GM23338 (cell line): ENCODE measurements at regions not wholly inside any gene's neighbourhood (a gene's known extent, or its start where the extent isn't known, plus 50 kb on each side); places are given as distances from the start of the nearest gene placed in this dataset.

ENCODE experiments used
- ATAC-seq: fragments of 200-7000 bp; cut with Tn5 transposase; 3 replicates; pipeline ENCODE4 v1.9.1; 2020
- DNase-seq: peaks from one replicate; pipeline ENCODE4 v3.0.0-alpha.2; 2015; ENCODE audit warnings: low spot score
- H2AFZ ChIP-seq: fragments of 200-600 bp; sonication (generic); 2 replicates; pipeline ENCODE4 v1.8.0; 2016; ENCODE audit warnings: antibody characterized with exemption, mild to moderate bottlenecking, moderate library complexity
- H3F3A ChIP-seq: fragments of 200-600 bp; sonication (generic); replicated peaks from 2 replicates; pipeline ENCODE4 v1.8.0; 2017; ENCODE audit warnings: antibody characterized with exemption, mixed run types, low read depth
- H3K27ac ChIP-seq: fragments of 200-600 bp; sonication (generic); 2 replicates; pipeline ENCODE4 v1.6.1; 2016; ENCODE audit warnings: low read depth
- H3K27me3 ChIP-seq: fragments of 200-600 bp; sonication (generic); 2 replicates; pipeline ENCODE4 v1.8.0; 2016; ENCODE audit warnings: mild to moderate bottlenecking, mixed run types, moderate library complexity; ENCODE audit not compliant: insufficient read depth
- H3K36me3 ChIP-seq: fragments of 200-600 bp; sonication (generic); 2 replicates; pipeline ENCODE4 v1.8.0; 2016; ENCODE audit warnings: mild to moderate bottlenecking; ENCODE audit not compliant: insufficient read depth
- H3K4me1 ChIP-seq: fragments of 200-600 bp; sonication (generic); 2 replicates; pipeline ENCODE4 v1.8.0; 2016; ENCODE audit warnings: mild to moderate bottlenecking, moderate library complexity; ENCODE audit not compliant: insufficient read depth
- H3K4me2 ChIP-seq: fragments of 200-600 bp; sonication (generic); 2 replicates; pipeline ENCODE4 v1.7.1; 2017; ENCODE audit warnings: mixed run types
- H3K4me3 ChIP-seq: fragments of 200-600 bp; sonication (generic); 2 replicates; pipeline ENCODE4 v1.6.1; 2016; ENCODE audit warnings: mixed run types
- H3K79me2 ChIP-seq: fragments of 200-600 bp; sonication (generic); replicated peaks from 2 replicates; pipeline ENCODE4 v1.8.0; 2017; ENCODE audit warnings: mild to moderate bottlenecking; ENCODE audit not compliant: insufficient read depth
- H3K9me2 ChIP-seq: fragments of 200-600 bp; sonication (generic); 2 replicates; pipeline ENCODE4 v1.8.0; 2017; ENCODE audit not compliant: insufficient read depth
- H4K20me1 ChIP-seq: fragments of 200-600 bp; sonication (generic); replicated peaks from 2 replicates; pipeline ENCODE4 v1.8.0; 2017; ENCODE audit warnings: mild to moderate bottlenecking; ENCODE audit not compliant: insufficient read depth
- H3K27ac Mint-ChIP-seq: 2 replicates; pipeline ENCODE4 v1.8.0; 2020; ENCODE audit warnings: inconsistent platforms, mild to moderate bottlenecking, moderate library complexity, mixed read lengths
- H3K27me3 Mint-ChIP-seq: 3 replicates; pipeline ENCODE4 v1.8.0; 2022; ENCODE audit warnings: low read depth, mild to moderate bottlenecking, moderate library complexity, mixed read lengths, inconsistent platforms; ENCODE audit not compliant: insufficient read depth, poor library complexity
- H3K36me3 Mint-ChIP-seq: 3 replicates; pipeline ENCODE4 v1.8.0; 2021; ENCODE audit warnings: low read depth, mild to moderate bottlenecking, inconsistent platforms, moderate library complexity, mixed read lengths
- H3K4me1 Mint-ChIP-seq: 3 replicates; pipeline ENCODE4 v1.8.0; 2020; ENCODE audit warnings: mild to moderate bottlenecking, inconsistent platforms, mixed read lengths
- H3K4me3 Mint-ChIP-seq: 3 replicates; pipeline ENCODE4 v1.8.0; 2021; ENCODE audit warnings: moderate library complexity, mild to moderate bottlenecking, inconsistent platforms, mixed read lengths
- H3K9me3 Mint-ChIP-seq: 3 replicates; pipeline ENCODE4 v1.8.0; 2020; ENCODE audit warnings: moderate library complexity, mild to moderate bottlenecking, inconsistent platforms, mixed read lengths
- CREB1 ChIP-seq: fragments of 250-450 bp; sonication (Bioruptor Pico); IDR thresholded peaks from 2 replicates; pipeline ENCODE4 v1.5.0; 2020; ENCODE audit warnings: low read depth, mild to moderate bottlenecking, moderate library complexity
- CTCF ChIP-seq, 2 experiments: fragments of 200-600 bp in 1 of 2; sonication (generic) in 1 of 2; conservative IDR thresholded peaks; 2 replicates each; pipeline versions ENCODE4 v1.5.1 to v1.6.1; 2016 to 2017; ENCODE audit warnings: antibody characterized with exemption in 2 of 2, low read depth in 2 of 2, mild to moderate bottlenecking in 2 of 2, moderate library complexity in 1 of 2
- EZH2phosphoT487 ChIP-seq: fragments of 200-600 bp; sonication (generic); IDR thresholded peaks from one replicate; pipeline ENCODE4 v1.8.1; 2018; ENCODE audit warnings: antibody characterized with exemption; ENCODE audit not compliant: unreplicated experiment
- JUNB ChIP-seq: IDR thresholded peaks from one replicate; pipeline ENCODE4 v1.6.1; 2016; ENCODE audit warnings: antibody characterized with exemption; ENCODE audit not compliant: unreplicated experiment
- NANOG ChIP-seq: IDR thresholded peaks from 2 replicates; pipeline ENCODE4 v1.6.1; 2016; ENCODE audit warnings: antibody characterized with exemption, borderline replicate concordance
- POLR2AphosphoS5 ChIP-seq: IDR thresholded peaks from 2 replicates; pipeline ENCODE4 v1.6.1; 2016; ENCODE audit warnings: antibody characterized with exemption, low read depth
- REST ChIP-seq: IDR thresholded peaks from one replicate; pipeline ENCODE4 v1.6.1; 2018; ENCODE audit warnings: antibody characterized with exemption; ENCODE audit not compliant: unreplicated experiment
- STAT1 ChIP-seq: IDR thresholded peaks from one replicate; pipeline ENCODE4 v1.6.1; 2016; ENCODE audit warnings: antibody characterized with exemption; ENCODE audit not compliant: unreplicated experiment
- ZNF331 ChIP-seq: fragments of 250-450 bp; sonication (Bioruptor Pico); IDR thresholded peaks from 2 replicates; pipeline ENCODE4 v1.5.0; 2020; ENCODE audit warnings: low read depth, mild to moderate bottlenecking, moderate library complexity
- ZNF462 ChIP-seq: fragments of 250-450 bp; sonication (Bioruptor Pico); IDR thresholded peaks from 2 replicates; pipeline ENCODE4 v1.5.0; 2020; ENCODE audit warnings: mild to moderate bottlenecking, moderate library complexity

- Histone ChIP-seq H3K4me2 (no peak overlapping the region), H3K79me2 (no peaks in the 10 kb centered on the region), H2AFZ (no peak overlapping the region), H3K9me2 (no peaks in the 10 kb centered on the region), H3F3A (peaks cover 5% of the 10 kb centered on the region; the same call in 1 of the 2 replicates), H3K4me3 (no peak overlapping the region), H3K27me3 (no peaks in the 10 kb centered on the region), H3K27ac (no peak overlapping the region), H3K4me1 (peaks cover 26% of the 10 kb centered on the region), H3K36me3 (no peaks in the 10 kb centered on the region), H4K20me1 (no peaks in the 10 kb centered on the region)
- H3K27me3 Mint-ChIP-seq = peaks cover 19% of the 10 kb centered on the region
- H3K27ac Mint-ChIP-seq = no peak overlapping the region
- H3K9me3 Mint-ChIP-seq = no peaks in the 10 kb centered on the region
- H3K4me3 Mint-ChIP-seq = no peak overlapping the region
- DNase-seq (no peak), ATAC-seq (no peak)
- TF ChIP-seq POLR2AphosphoS5 (no peak), JUNB (no peak), CTCF (conservative IDR thresholded peaks at IDR 0.05; ENCODE audit: low read depth in 2 of 2) (no peak), EZH2phosphoT487 (no peak), STAT1 (no peak)
- H3K4me1 Mint-ChIP-seq = peaks cover 49% of the 10 kb centered on the region
- no peaks in the 10 kb centered on the region; the same call in 2 of the 3 replicates for H3K36me3 Mint-ChIP-seq
Observed at GRCh38 chr7:131627735-131628190, 71.3 kb upstream of the PODXL start.

- Histone ChIP-seq H3K27ac (peak overlapping the region; percentile 46; the same call in 1 of the 2 replicates), H2AFZ (no peak overlapping the region), H3K9me2 (no peaks in the 10 kb centered on the region), H3K4me2 (peak overlapping the region; percentile 53), H3K4me1 (peaks cover 26% of the 10 kb centered on the region), H3F3A (peaks cover 5% of the 10 kb centered on the region; the same call in 1 of the 2 replicates), H3K79me2 (no peaks in the 10 kb centered on the region), H3K36me3 (no peaks in the 10 kb centered on the region), H4K20me1 (no peaks in the 10 kb centered on the region), H3K4me3 (no peak overlapping the region), H3K27me3 (no peaks in the 10 kb centered on the region)
- Mint-ChIP-seq H3K4me1 (peaks cover 57% of the 10 kb centered on the region), H3K36me3 (no peaks in the 10 kb centered on the region; the same call in 2 of the 3 replicates), H3K4me3 (no peak overlapping the region; the same call in 2 of the 3 replicates), H3K27me3 (peaks cover 19% of the 10 kb centered on the region), H3K9me3 (no peaks in the 10 kb centered on the region), H3K27ac (peak overlapping the region; percentile 81)
- DNase-seq (no peak), ATAC-seq (no peak)
- TF ChIP-seq NANOG (no peak), REST (no peak), POLR2AphosphoS5 (no peak), EZH2phosphoT487 (no peak), ZNF331 (CRISPR knock-in tag) (no peak), CREB1 (CRISPR knock-in tag) (no peak), ZNF462 (CRISPR knock-in tag) (no peak), JUNB (no peak)
Observed at GRCh38 chr7:131626643-131627042, 70.2 kb upstream of the PODXL start.
